HCT116 (cell line): ENCODE measurements at regions not wholly inside any gene's neighbourhood (a gene's known extent, or its start where the extent isn't known, plus 50 kb on each side); places are given as distances from the start of the nearest gene placed in this dataset.

ENCODE experiments used
- EZH2 ChIP-seq: fragments of 200-600 bp; sonication (generic); IDR thresholded peaks from 2 replicates; pipeline ENCODE4 v1.6.1; 2017; ENCODE audit warnings: antibody characterized with exemption, mixed run types
- POLR2A ChIP-seq: IDR thresholded peaks from 2 replicates; pipeline ENCODE4 v1.7.0; 2011; ENCODE audit warnings: borderline replicate concordance; ENCODE audit not compliant: insufficient read depth, insufficient read length; ENCODE audit errors: extremely low read depth
- POLR2AphosphoS5 ChIP-seq: IDR thresholded peaks from 2 replicates; pipeline ENCODE4 v1.6.1; 2011; ENCODE audit warnings: mild to moderate bottlenecking, low read depth, low read length, moderate library complexity
- YY1 ChIP-seq: IDR thresholded peaks from 2 replicates; pipeline ENCODE4 v1.6.1; 2011; ENCODE audit warnings: low read length, low read depth, moderate library complexity, mild to moderate bottlenecking; ENCODE audit not compliant: insufficient replicate concordance; ENCODE audit errors: extremely low read depth
- TF ChIP-seq, protein P1 (sequence below): IDR thresholded peaks from 2 replicates; pipeline ENCODE4 v1.6.1; 2012

DNA sequence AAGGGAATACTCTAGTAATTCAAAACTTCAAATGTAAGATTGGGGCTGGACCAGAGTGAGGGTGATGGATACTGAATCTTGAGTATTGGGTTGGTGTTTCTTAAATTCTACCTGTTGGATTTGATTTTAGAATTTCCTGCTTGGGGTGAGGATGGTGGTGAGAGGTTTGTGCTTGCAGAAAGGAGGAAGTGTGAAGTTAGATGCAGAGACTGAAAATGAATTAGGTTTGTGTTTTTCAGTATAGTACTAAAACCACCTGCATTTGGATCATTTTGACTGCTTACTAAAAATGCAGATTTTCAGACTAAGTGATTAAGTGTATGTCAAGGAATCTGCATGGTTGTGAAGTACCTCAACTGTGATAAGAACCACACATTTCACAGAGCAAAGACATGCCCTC is 131.5 kb upstream of the CENPE start:
- TF ChIP-seq YY1 (no peak), POLR2AphosphoS5 (no peak), POLR2A (no peak), EZH2 (no peak)
- TF ChIP-seq, protein P1, sequence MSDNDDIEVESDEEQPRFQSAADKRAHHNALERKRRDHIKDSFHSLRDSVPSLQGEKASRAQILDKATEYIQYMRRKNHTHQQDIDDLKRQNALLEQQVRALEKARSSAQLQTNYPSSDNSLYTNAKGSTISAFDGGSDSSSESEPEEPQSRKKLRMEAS = no peak
